HG03460 (cell line): ENCODE measurements at regions not wholly inside any gene's neighbourhood (a gene's known extent, or its start where the extent isn't known, plus 50 kb on each side); places are given as distances from the start of the nearest gene placed in this dataset.
"Not testable (repeated sequence)": the region's sequence is repeated elsewhere in the genome, so short reads cannot be mapped to it uniquely, and the experiment has no call there.

ENCODE experiments used
- ATAC-seq: cut with Tn5 transposase; IDR thresholded peaks from one replicate; pipeline ENCODE4 v1.9.1; 2021; ENCODE audit not compliant: unreplicated experiment

GRCh38 chr1:214859647-214860046, 222.9 kb upstream of the KCNK2 start:
- ATAC-seq, result no peak

DNA sequence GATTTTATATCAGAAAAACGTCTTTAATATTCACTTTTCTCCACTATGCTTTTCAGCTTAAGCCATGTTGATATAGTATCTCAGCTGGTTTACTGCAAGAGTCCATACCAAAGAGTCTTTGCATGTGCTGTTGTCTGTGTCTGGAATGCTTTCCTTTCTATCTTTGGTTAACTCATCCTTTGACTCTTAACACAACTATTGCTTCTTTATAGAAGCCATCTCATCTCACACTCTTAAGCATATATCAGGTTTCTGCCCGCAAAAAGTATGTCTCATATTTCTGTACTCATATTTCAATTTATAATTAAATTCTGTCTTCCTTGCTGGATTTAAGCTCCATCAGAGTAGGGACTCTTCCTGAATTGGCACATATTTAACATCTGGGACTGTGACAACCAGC, 220.9 kb upstream of the KCNK2 start:
- ATAC-seq, result no peak

- ATAC-seq, result no peak
Measured at GRCh38 chr1:214862421-214862820, 220.1 kb upstream of the KCNK2 start.

- no peak for ATAC-seq
Measured at GRCh38 chr1:214864896-214865688, 217.4 kb upstream of the KCNK2 start.

DNA sequence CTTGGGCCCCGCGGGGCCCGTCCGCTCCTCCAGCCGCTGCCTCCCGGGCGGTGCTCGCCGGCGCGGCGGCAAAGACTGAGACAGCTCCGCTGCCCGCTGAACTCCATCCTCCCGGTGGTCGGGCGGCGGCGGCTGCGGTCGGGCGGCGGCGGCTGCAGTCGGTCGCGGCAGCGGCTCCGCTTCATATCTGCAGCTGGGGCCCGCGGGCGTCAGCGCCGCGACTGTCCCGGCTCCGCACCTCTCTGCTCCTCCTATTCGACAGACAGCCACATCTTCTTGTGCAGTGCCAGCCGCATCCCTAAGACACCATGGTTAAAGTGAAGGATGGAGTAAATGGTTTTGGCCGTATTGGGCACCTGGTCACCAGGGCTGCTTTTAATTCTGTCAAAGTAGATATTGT, 212.1 kb upstream of the KCNK2 start:
- not testable (repeated sequence) for ATAC-seq

- no peak for ATAC-seq
Measured at GRCh38 chr1:214880956-214881355, 201.6 kb upstream of the KCNK2 start.

DNA sequence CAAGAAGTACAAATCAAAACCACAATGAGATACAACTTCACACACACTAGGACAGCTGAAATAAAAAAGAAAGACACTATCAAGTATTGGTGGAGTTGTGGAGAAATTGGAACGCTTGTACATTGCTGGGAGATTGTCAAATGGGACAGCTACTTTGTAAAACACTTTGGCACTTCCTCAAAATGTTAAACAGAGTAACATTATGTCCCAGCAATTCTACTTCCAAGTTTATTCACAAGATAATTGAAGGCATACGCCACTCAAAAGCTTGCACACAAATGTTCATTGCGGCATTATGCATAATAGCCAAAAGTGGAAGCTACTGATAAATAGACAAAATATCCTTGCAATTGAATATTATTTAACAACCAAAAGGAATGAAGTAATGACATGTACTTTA, 199.9 kb upstream of the KCNK2 start:
- ATAC-seq, result no peak

DNA sequence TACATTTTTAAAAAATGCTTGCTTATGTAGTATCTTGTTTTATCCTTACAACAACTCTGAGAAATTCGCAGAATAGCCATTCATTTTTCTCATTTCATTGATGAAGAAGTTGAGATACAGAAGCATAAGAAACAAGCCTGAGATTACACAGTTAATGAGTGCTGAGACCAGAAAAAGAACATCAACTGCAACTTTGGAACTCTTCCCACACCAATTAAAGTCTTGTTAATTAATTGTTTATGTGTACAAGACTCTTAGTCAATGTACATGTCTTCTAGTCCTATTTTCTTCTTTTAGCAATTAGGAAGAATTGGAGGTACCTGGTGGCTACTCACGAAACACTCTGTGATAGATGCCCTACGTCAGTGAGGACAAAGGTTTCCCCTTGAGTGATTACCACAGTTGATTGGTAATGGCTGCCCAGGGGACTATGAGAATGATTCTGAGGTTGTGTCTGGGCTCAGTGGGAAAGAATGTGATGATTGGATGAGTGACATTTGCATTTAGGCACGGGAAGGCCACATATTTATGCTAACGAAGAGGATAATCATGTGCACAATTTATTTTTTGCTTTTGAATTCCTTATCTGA, 187.4 kb upstream of the KCNK2 start:
- no peak for ATAC-seq

DNA sequence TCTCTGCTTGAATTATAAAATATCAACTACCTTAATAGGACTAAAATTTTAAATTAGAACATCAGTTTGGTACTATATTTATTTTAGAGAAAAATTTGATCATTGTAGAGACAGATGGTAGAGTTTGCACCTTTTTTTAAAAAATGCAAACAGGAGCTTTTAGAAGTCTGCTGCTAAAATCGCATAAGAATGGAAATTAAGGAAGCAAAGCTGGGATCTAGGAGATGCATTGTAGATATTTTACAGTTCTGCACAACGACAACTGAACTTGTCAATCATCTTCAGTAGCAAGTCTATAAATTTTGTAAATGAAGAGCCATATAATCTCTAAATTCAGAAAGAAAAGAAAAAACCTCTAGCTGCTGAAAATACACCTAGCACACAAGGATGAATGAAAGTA, 185.6 kb upstream of the KCNK2 start:
- ATAC-seq, result no peak

DNA sequence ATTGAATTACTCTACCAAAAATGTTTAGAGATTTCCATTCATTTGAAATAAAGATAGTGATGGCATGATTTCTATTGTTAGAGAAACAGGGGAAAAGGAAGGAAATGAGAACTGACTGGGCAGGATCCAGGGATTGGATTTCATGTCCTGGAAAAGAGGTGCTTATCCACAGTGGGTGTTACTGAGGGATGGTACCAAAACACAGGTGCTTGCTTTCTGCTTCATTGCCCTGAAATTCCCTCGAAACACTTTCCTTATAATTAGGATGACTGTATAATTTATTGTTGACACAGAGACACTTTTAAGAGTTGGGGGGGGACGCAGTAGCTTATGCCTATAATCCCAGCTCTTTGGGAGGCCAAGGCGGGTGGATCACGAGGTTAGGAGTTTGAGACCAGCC, 185.0 kb upstream of the KCNK2 start:
- no peak for ATAC-seq

- ATAC-seq, result no peak
Measured at GRCh38 chr1:214898161-214898560, 184.4 kb upstream of the KCNK2 start.

DNA sequence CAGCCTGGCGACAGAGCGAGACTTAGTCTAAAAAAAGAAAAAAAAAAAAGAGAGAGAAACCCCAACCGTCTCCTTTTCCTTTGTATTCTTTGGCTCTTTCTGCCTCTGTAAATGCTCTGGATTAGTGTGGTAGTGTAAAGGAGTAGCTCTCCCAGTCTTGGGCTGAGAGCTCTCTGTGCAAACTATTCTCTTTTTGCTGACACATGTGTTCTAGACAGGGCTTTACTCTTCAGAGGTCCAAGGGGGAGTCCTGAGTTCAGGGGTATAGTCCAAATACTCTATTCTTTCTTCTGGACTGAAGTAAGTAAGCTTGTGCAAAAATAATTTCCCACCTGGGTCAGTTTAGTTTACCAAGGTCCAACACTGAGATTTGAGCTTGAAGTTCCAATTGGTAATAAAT, 183.8 kb upstream of the KCNK2 start:
- no peak for ATAC-seq

GRCh38 chr1:214899908-214900460, 182.6 kb upstream of the KCNK2 start:
- no peak for ATAC-seq

DNA sequence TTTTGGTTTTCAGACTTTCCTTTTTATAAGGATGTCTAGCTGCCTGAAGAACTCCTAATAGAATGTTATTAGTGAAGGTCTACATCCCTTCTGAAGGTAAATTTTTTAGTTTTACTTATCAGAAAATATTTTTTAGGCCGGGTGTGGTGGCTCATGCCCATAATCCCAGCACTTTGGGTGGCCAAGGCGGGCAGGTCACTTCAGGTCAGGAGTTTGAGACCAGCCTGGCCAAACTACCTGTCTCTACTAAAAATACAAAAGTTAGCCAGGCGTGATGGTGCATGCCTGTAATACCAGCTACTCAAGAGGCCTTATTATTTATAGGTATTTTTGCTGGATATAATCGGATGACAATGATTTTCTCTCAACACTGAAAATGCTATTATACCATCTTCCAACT, 181.9 kb upstream of the KCNK2 start:
- no peak for ATAC-seq

DNA sequence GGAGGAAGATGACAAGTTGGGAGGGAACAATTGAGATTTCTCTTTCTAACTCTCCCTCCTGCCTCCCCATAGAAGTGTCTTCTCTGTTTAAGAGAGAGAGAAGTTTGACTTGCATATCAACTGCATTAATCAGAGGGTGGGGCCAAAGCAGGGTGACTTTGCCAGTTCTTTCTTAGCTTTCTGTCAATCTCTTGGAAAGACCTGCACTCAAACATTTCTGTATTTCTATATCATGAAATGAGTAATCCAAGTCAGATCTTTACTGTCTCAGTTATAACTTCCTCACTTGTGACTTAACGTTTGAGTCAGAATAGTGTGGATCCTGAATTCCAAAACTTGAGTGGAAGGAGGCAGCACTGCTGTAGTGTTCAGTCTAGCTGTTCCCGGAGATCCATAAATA, 180.8 kb upstream of the KCNK2 start:
- no peak for ATAC-seq

GRCh38 chr1:214902636-214903320, 179.8 kb upstream of the KCNK2 start:
- no peak for ATAC-seq

DNA sequence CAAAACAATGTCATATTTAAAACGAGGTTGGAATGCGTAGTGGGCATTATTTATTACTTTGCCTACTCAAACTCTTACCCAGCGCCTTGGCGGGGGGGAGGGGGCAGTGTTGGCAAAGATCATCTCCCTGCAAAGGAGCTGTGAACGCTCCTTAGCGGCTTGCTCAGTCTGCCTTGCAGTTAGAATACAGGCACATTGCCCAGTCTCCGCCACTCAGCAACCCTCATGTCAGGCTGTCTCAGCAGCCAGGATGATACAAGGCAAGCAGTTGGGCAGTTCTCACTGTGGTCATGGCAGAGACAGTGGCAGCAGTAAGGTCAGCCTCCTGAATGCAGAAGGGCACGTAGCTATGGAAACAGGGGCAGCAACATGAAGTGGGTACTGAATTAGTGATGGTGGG, 170.4 kb upstream of the KCNK2 start:
- ATAC-seq, result no peak

DNA sequence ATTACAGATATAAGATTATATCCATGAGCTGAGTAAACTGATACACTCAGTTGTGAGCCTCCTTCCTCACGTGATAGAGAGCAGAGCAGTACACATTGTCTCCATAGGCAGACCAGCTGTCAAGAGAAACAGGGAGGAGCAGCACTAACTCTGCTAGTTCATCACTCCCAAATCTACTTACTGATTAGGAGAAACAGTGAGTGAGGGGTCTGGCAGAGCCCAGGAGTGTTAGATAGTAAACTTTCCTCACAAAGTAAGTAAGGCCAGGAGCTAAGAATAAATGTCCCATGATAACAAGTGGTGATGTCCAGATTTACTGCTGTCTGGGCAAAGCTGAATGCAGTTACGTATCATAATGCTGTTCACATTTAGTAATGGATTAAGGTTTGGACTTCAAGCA, 168.6 kb upstream of the KCNK2 start:
- ATAC-seq, result no peak

DNA sequence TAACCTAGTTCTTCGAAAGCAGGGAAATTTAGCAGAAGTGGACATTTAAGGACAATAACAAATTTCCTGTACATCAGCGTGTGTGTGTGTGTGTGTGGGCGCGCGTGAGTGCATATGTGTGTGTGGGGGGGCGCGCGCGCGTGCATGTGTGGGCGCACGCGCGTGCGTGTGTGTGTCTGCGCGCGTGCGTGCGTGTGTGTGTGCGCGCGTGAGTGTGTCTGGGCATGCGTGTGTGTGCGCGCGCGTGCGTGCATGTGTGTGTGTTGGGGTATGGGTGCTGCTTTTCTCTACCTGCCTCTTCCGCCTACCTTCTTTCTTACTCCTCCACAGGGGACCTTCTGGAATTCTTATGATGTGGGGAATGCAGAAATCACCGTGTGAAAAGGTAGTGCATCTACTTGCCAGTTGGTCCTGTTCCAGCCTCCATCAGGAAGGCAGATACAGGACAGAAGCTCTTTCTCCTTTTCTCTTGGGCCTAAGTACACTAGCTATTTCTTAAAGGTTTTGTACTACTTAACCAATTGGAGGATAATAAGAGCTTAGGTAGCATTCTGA, 165.4 kb upstream of the KCNK2 start:
- no peak for ATAC-seq

DNA sequence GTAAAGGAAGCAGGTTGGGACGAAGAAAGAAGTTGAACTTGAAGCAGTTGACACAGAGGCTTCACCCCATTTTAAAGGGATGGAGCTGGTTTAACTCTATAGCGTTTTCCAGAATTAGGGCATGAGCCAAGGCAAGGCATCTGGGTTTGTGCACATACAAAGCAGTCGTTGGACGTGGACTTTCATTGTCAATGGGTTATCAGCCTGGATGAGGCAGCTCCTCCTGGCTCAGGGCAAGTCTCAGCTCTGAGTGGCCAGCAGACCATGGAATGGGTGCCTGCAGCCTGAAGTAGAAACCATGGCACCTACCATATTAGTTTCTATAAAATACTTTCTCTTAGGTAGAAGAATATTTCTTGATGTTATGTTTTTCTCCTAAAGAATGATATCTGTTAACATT, 163.8 kb upstream of the KCNK2 start:
- no peak for ATAC-seq

GRCh38 chr1:214920337-214920736, 162.2 kb upstream of the KCNK2 start:
- ATAC-seq, result no peak
